Pancreas (tissue), 10 donors: ENCODE measurements at regions not wholly inside any gene's neighbourhood (a gene's known extent, or its start where the extent isn't known, plus 50 kb on each side); places are given as distances from the start of the nearest gene placed in this dataset.
A peak's percentile ranks its signal among the peaks of the same experiment; 100 is the strongest.

ENCODE experiments used
- ATAC-seq, 4 donors: fragments of 200-7000 bp; cut with Tn5 transposase; one replicate each; pipeline versions ENCODE4 v1.8.0 to v1.9.1; 2020; ENCODE audit warnings: mild to moderate bottlenecking in 4 of 4, moderate library complexity in 4 of 4
- DNase-seq, 6 donors: peaks; one replicate each; pipeline ENCODE4 v3.0.0-alpha.2; 2020
- FAIRE-seq: peaks from 2 replicates; lab custom pipeline; 2012; peaks lifted over from hg19 to GRCh38; lab: Jason Lieb, UNC
- H3K27ac ChIP-seq, 4 donors: fragments of 200-600 bp; sonication (generic); 1 replicate in 3 of 4; 2 replicates in 1 of 4; pipeline versions ENCODE4 v1.5.0 to v1.8.0; 2020
- H3K27me3 ChIP-seq, 4 donors: fragments of 200-600 bp; one replicate each; pipeline ENCODE4 v1.8.0; 2021
- H3K36me3 ChIP-seq, 3 donors: fragments of 200-600 bp; sonication (generic) in 1 of 3; one replicate each; pipeline versions ENCODE4 v1.5.0 to v1.8.0; 2020 to 2021
- H3K4me1 ChIP-seq, 3 donors: fragments of 200-600 bp; one replicate each; pipeline ENCODE4 v1.8.0; 2021
- H3K4me3 ChIP-seq, 4 donors: fragments of 200-600 bp; sonication (generic) in 2 of 4; one replicate each; pipeline versions ENCODE4 v1.5.0 to v1.8.0; 2020 to 2021
- H3K9me3 ChIP-seq, 4 donors: fragments of 200-600 bp; one replicate each; pipeline ENCODE4 v1.8.0; 2021
- WGBS, 2 donors: extraction: QIAGEN DNeasy Blood & Tissue Kit; methylation state at CpG; one replicate each; pipeline ENCODE4 v1.1.7; 2013; 5-methylcytosine and 5-hydroxymethylcytosine counted together
- intact Hi-C, 3 donors: fragments of 100-400 bp; cut with DNase I; formaldehyde crosslinking; loops; one replicate each; pipeline versions ENCODE4 v1.11.1 to v1.14.2; 2022
- TF ChIP-seq, protein P1 (sequence below), 4 donors: fragments of 200-600 bp; sonication (generic) in 3 of 4; IDR thresholded peaks; one replicate each; pipeline versions ENCODE4 v1.5.0 to v1.8.0; 2021; ENCODE audit warnings: antibody characterized with exemption in 4 of 4
- donor health status: healthy with polysubstance abuse.
- donor health status: DM: no; HTN: no; CAD: no; lungs with moderate emphysema.
- donor health status: DM: no; HTN: no; CAD: no.
- donor health status: control.
- donor health status: control.
- donor health status: Bipolar disorder and iron deficiency.
- donor health status: DM: yes; HTN: yes; CAD: no.
- donor health status: DM: no; HTN: no; CAD: no.
- donor health status: DM: no; HTN: no; CAD: no.
- donor health status: DM: yes; HTN: yes; CAD: no.

- ATAC-seq (no peak), DNase-seq (peak in 2 of 6 donors; percentile 30 to 32), FAIRE-seq (no peak)
- no peak overlapping the region for H3K4me3 ChIP-seq
- intact Hi-C loops, result no loop called here
- TF ChIP-seq, protein P1, sequence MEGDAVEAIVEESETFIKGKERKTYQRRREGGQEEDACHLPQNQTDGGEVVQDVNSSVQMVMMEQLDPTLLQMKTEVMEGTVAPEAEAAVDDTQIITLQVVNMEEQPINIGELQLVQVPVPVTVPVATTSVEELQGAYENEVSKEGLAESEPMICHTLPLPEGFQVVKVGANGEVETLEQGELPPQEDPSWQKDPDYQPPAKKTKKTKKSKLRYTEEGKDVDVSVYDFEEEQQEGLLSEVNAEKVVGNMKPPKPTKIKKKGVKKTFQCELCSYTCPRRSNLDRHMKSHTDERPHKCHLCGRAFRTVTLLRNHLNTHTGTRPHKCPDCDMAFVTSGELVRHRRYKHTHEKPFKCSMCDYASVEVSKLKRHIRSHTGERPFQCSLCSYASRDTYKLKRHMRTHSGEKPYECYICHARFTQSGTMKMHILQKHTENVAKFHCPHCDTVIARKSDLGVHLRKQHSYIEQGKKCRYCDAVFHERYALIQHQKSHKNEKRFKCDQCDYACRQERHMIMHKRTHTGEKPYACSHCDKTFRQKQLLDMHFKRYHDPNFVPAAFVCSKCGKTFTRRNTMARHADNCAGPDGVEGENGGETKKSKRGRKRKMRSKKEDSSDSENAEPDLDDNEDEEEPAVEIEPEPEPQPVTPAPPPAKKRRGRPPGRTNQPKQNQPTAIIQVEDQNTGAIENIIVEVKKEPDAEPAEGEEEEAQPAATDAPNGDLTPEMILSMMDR (IDR thresholded peaks at IDR 0.05), result no peak
- H3K36me3 ChIP-seq, result no peaks in the 10 kb centered on the region
- H3K27me3 ChIP-seq, result no peaks in the 10 kb centered on the region
- H3K4me1 ChIP-seq, result no peaks in the 10 kb centered on the region
- H3K27ac ChIP-seq, result no peak overlapping the region
- no peaks in the 10 kb centered on the region for H3K9me3 ChIP-seq
- 88 to 89% methylated on average over 3 of the region's 3 CpGs for WGBS, 2 donors
Measured at GRCh38 chr2:120896126-120896525, 160.5 kb downstream of the GLI2 start.

DNA sequence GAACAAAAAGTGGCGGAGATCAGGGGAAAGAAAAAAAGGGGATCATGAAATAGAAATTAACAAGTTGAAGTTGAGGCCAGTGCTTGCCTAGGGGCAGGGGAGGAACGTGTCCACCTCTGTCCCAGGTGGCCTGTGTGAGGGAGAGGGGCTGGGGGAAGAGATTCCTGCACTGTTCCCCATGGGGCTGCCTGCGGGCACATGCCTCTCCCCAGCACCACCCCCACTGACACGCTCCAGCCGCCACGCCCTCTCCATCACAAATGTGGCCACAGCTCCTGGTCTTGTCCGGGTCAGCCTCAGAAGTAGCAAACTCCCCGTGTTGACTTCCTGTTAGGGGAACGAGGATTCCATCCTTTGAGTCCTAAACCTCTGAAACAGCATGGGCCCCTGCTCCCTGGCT is 161.2 kb downstream of the GLI2 start:
- ATAC-seq (no peak), FAIRE-seq (no peak), DNase-seq (peak in 1 of 6 donors; percentile 35)
- H3K27ac ChIP-seq, result no peak overlapping the region
- no peaks in the 10 kb centered on the region for H3K27me3 ChIP-seq
- intact Hi-C loops, result no loop called here
- H3K4me1 ChIP-seq, result no peaks in the 10 kb centered on the region
- WGBS, 2 donors, result 87 to 91% methylated on average over 9 of the region's 9 CpGs
- H3K36me3 ChIP-seq, result no peaks in the 10 kb centered on the region
- H3K4me3 ChIP-seq, result no peak overlapping the region
- H3K9me3 ChIP-seq, result no peaks in the 10 kb centered on the region
- TF ChIP-seq, protein P1 (IDR thresholded peaks at IDR 0.05), result no peak

- ATAC-seq, result no peak
- H3K27ac ChIP-seq, result no peak overlapping the region
- no peaks in the 10 kb centered on the region for H3K4me1 ChIP-seq
- no peak overlapping the region for H3K4me3 ChIP-seq
- no peak for FAIRE-seq
- DNase-seq, result no peak
- no peaks in the 10 kb centered on the region for H3K36me3 ChIP-seq
- H3K9me3 ChIP-seq, result no peaks in the 10 kb centered on the region
- TF ChIP-seq, protein P1 (IDR thresholded peaks at IDR 0.05), result no peak
- intact Hi-C loops, result no loop called here
- no peaks in the 10 kb centered on the region for H3K27me3 ChIP-seq
- WGBS, 2 donors, result 74 to 79% methylated on average over 2 of the region's 2 CpGs
Measured at GRCh38 chr2:120897399-120897798, 161.7 kb downstream of the GLI2 start.

GRCh38 chr2:120898496-120898895 is 162.8 kb downstream of the GLI2 start:
- TF ChIP-seq, protein P1 (IDR thresholded peaks at IDR 0.05), result no peak
- Histone ChIP-seq H3K4me3 (no peak overlapping the region), H3K4me1 (no peaks in the 10 kb centered on the region), H3K36me3 (no peaks in the 10 kb centered on the region), H3K27me3 (no peaks in the 10 kb centered on the region), H3K9me3 (no peaks in the 10 kb centered on the region), H3K27ac (no peak overlapping the region)
- intact Hi-C loops, result no loop called here
- WGBS, 2 donors, result 74 to 76% methylated on average over 5 of the region's 5 CpGs
- ATAC-seq, result no peak
- no peak for FAIRE-seq
- DNase-seq, result no peak

GRCh38 chr2:120898961-120899750 is 163.5 kb downstream of the GLI2 start:
- TF ChIP-seq, protein P1 (IDR thresholded peaks at IDR 0.05), result no peak
- DNase-seq (peak in 1 of 6 donors; percentile 35), ATAC-seq (no peak), FAIRE-seq (no peak)
- Histone ChIP-seq H3K4me1 (no peaks in the 10 kb centered on the region), H3K9me3 (no peaks in the 10 kb centered on the region), H3K36me3 (no peaks in the 10 kb centered on the region), H3K4me3 (no peak overlapping the region), H3K27ac (no peak overlapping the region), H3K27me3 (no peaks in the 10 kb centered on the region)
- intact Hi-C loops, result no loop called here
- 73 to 80% methylated on average over 18 of the region's 18 CpGs for WGBS, 2 donors
